PC-3 (cell line): ENCODE measurements at regions not wholly inside any gene's neighbourhood (a gene's known extent, or its start where the extent isn't known, plus 50 kb on each side); places are given as distances from the start of the nearest gene placed in this dataset.

ENCODE experiments used
- ATAC-seq: fragments of 200-7000 bp; cut with Tn5 transposase; 2 replicates; pipeline ENCODE4 v1.9.1; 2020; ENCODE audit warnings: mild to moderate bottlenecking, moderate library complexity
- BruUV-seq: library from RNA; stranded (reverse); fragments of 400-500 nt; replicated peaks from 2 replicates; lab custom pipeline; 2021; lab: Mats Ljungman, UMichigan
- CTCF ChIA-PET: fragments of 300-600 bp; sonication (Branson Sonifier 250); formaldehyde crosslinking; loops from one replicate; lab custom pipeline; 2022; ENCODE audit warnings: antibody characterized with exemption; lab: Charles Lee
- POLR2A ChIA-PET: fragments of 300-600 bp; sonication (Branson Sonifier 250); formaldehyde crosslinking; loops from one replicate; lab custom pipeline; 2022; ENCODE audit warnings: antibody characterized with exemption; ENCODE audit not compliant: unreplicated experiment; lab: Charles Lee
- DNase-seq: peaks from one replicate; pipeline ENCODE4 v3.0.0-alpha.2; 2015
- H2AFZ ChIP-seq: fragments of 300-600 bp; sonication (generic); 2 replicates; pipeline ENCODE4 v1.6.0; 2016; ENCODE audit warnings: antibody characterized with exemption, low read length
- H3F3A ChIP-seq: fragments of 300-600 bp; sonication (generic); one replicate; pipeline ENCODE4 v1.6.0; 2017; ENCODE audit warnings: antibody characterized with exemption, low read length, control low read depth, mild to moderate bottlenecking; ENCODE audit not compliant: unreplicated experiment
- H3K27ac ChIP-seq: fragments of 300-600 bp; sonication (generic); 2 replicates; pipeline ENCODE4 v1.5.1; 2016; ENCODE audit warnings: mild to moderate bottlenecking, low read length
- H3K27me3 ChIP-seq: fragments of 300-600 bp; sonication (generic); 2 replicates; pipeline ENCODE4 v1.6.1; 2016; ENCODE audit warnings: low read length, mixed read lengths
- H3K36me3 ChIP-seq: fragments of 300-600 bp; sonication (generic); 2 replicates; pipeline ENCODE4 v1.6.1; 2016; ENCODE audit warnings: low read depth, mixed run types, low read length, mixed read lengths
- H3K4me1 ChIP-seq: fragments of 300-600 bp; sonication (generic); 2 replicates; pipeline ENCODE4 v1.5.1; 2016; ENCODE audit warnings: low read length; ENCODE audit not compliant: insufficient read depth
- H3K4me2 ChIP-seq: fragments of 300-600 bp; sonication (generic); 2 replicates; pipeline ENCODE4 v1.6.0; 2016; ENCODE audit warnings: low read length
- H3K4me3 ChIP-seq: fragments of 300-600 bp; sonication (generic); 2 replicates; pipeline ENCODE4 v1.5.1; 2016; ENCODE audit warnings: mild to moderate bottlenecking, low read length, mixed read lengths
- H3K79me2 ChIP-seq: fragments of 300-600 bp; sonication (generic); 2 replicates; pipeline ENCODE4 v1.6.1; 2017; ENCODE audit warnings: low read length, mixed read lengths
- H3K9ac ChIP-seq: fragments of 300-600 bp; sonication (generic); 2 replicates; pipeline ENCODE4 v1.6.0; 2016; ENCODE audit warnings: mild to moderate bottlenecking, low read length
- H3K9me2 ChIP-seq: fragments of 300-600 bp; sonication (generic); replicated peaks from 2 replicates; pipeline ENCODE4 v1.6.1; 2016; ENCODE audit warnings: mixed run types, low read length, mixed read lengths
- H3K9me3 ChIP-seq: fragments of 300-600 bp; sonication (generic); 2 replicates; pipeline ENCODE4 v1.6.1; 2016; ENCODE audit warnings: low read length, mixed read lengths
- H4K20me1 ChIP-seq: fragments of 300-600 bp; sonication (generic); 2 replicates; pipeline ENCODE4 v1.6.1; 2016; ENCODE audit warnings: low read length, mixed read lengths
- CTCF ChIP-seq: fragments of 300-600 bp; sonication (generic); conservative IDR thresholded peaks from 2 replicates; pipeline ENCODE4 v1.5.1; 2017; ENCODE audit warnings: antibody characterized with exemption, low read depth, mild to moderate bottlenecking, low read length
- EZH2 ChIP-seq: fragments of 300-600 bp; sonication (generic); IDR thresholded peaks from one replicate; pipeline ENCODE4 v1.6.1; 2017; ENCODE audit warnings: antibody characterized with exemption, mild to moderate bottlenecking, low read length; ENCODE audit not compliant: unreplicated experiment
- EZH2phosphoT487 ChIP-seq: fragments of 300-600 bp; sonication (generic); IDR thresholded peaks from 2 replicates; pipeline ENCODE4 v1.6.1; 2018; ENCODE audit warnings: mild to moderate bottlenecking, antibody characterized with exemption, low read length, borderline replicate concordance
- intact Hi-C: fragments of 100-400 bp; cut with micrococcal nuclease; formaldehyde crosslinking; loops from 2 replicates; pipeline ENCODE4 v1.9.0; 2023

DNA sequence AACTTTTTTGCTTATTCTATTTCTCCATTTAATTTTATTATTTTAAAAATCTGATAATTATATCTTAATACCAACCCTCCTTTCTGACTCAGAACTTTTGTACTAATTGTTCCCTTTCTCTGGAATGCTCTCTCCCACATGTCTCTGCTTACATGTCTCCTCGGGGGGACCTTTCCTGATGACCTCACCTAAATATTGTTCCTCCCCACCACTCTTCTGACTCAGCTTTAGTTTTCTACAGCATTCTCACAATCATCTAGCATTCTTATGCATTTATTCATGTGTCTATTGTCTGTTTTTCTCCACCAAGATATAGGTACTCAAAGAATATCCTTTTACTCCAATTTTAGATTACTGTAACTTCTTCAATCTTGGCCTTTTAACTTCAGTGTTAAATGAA lies 128.7 kb downstream of the MSL3 start:
- H3K4me1 ChIP-seq, result peaks cover 28% of the 10 kb centered on the region
- H3K27ac ChIP-seq, result peak overlapping the region; percentile 45
- no peak overlapping the region for H3K4me3 ChIP-seq
- no TSS peak for BruUV-seq
- no peak for TF ChIP-seq EZH2phosphoT487
- peak overlapping the region; percentile 47 for H3K4me2 ChIP-seq
- H3K79me2 ChIP-seq, result no peaks in the 10 kb centered on the region
- no peak overlapping the region for H3K9ac ChIP-seq
- intact Hi-C loops, result no loop called here
- ATAC-seq, result peak; percentile 37
- no peaks in the 10 kb centered on the region for H3K27me3 ChIP-seq
- H2AFZ ChIP-seq, result no peak overlapping the region
- no peaks in the 10 kb centered on the region for H3F3A ChIP-seq
- ChIA-PET POLR2A (no interaction called here), CTCF (no interaction called here)
- H3K9me3 ChIP-seq, result peaks cover 4% of the 10 kb centered on the region; the same call in 1 of the 2 replicates
- H4K20me1 ChIP-seq, result no peaks in the 10 kb centered on the region
- H3K36me3 ChIP-seq, result no peaks in the 10 kb centered on the region
- H3K9me2 ChIP-seq, result no peaks in the 10 kb centered on the region
- DNase-seq, result peak; percentile 67

GRCh38 chrX:11887175-11887574 lies 129.1 kb downstream of the MSL3 start:
- no peak overlapping the region for H2AFZ ChIP-seq
- no peaks in the 10 kb centered on the region for H3K79me2 ChIP-seq
- H3F3A ChIP-seq, result no peaks in the 10 kb centered on the region
- no peaks in the 10 kb centered on the region for H3K36me3 ChIP-seq
- H3K9me2 ChIP-seq, result no peaks in the 10 kb centered on the region
- no peak overlapping the region for H3K9ac ChIP-seq
- H3K4me3 ChIP-seq, result no peak overlapping the region
- CTCF ChIA-PET, result no interaction called here
- peak overlapping the region; percentile 47 for H3K4me2 ChIP-seq
- H3K9me3 ChIP-seq, result peaks cover 4% of the 10 kb centered on the region; the same call in 1 of the 2 replicates
- no peak for DNase-seq
- H3K27me3 ChIP-seq, result no peaks in the 10 kb centered on the region
- no TSS peak for BruUV-seq
- H3K4me1 ChIP-seq, result peaks cover 28% of the 10 kb centered on the region
- no peak for ATAC-seq
- intact Hi-C loops, result no loop called here
- H3K27ac ChIP-seq, result peak overlapping the region; percentile 45
- TF ChIP-seq EZH2 (no peak), EZH2phosphoT487 (no peak), CTCF (no peak)
- H4K20me1 ChIP-seq, result no peaks in the 10 kb centered on the region
- POLR2A ChIA-PET, result no interaction called here

GRCh38 chrX:11888421-11888820 lies 130.4 kb downstream of the MSL3 start:
- peak overlapping the region; percentile 44; the same call in 1 of the 2 replicates for H3K4me2 ChIP-seq
- H3K9me2 ChIP-seq, result no peaks in the 10 kb centered on the region
- CTCF ChIA-PET, result no interaction called here
- no peak overlapping the region for H3K4me3 ChIP-seq
- H2AFZ ChIP-seq, result no peak overlapping the region
- no peaks in the 10 kb centered on the region for H3K79me2 ChIP-seq
- no peaks in the 10 kb centered on the region for H3K27me3 ChIP-seq
- H3F3A ChIP-seq, result no peaks in the 10 kb centered on the region
- no peaks in the 10 kb centered on the region for H3K36me3 ChIP-seq
- peaks cover 4% of the 10 kb centered on the region; the same call in 1 of the 2 replicates for H3K9me3 ChIP-seq
- peaks cover 28% of the 10 kb centered on the region for H3K4me1 ChIP-seq
- ATAC-seq (peak; percentile 95), DNase-seq (peak; percentile 83)
- BruUV-seq, result no TSS peak
- H3K9ac ChIP-seq, result no peak overlapping the region
- intact Hi-C loops, result no loop called here
- no peak for TF ChIP-seq EZH2phosphoT487
- no peak for TF ChIP-seq EZH2
- no peak for TF ChIP-seq CTCF
- POLR2A ChIA-PET, result no interaction called here
- H3K27ac ChIP-seq, result peak overlapping the region; percentile 30; the same call in 1 of the 2 replicates
- no peaks in the 10 kb centered on the region for H4K20me1 ChIP-seq
